ENCODE measurements at regions not wholly inside any gene's neighbourhood (a gene's known extent, or its start where the extent isn't known, plus 50 kb on each side); places are given as distances from the start of the nearest gene placed in this dataset.

- TF ChIP-seq CTCF (IDR thresholded peaks at IDR 0.05; ENCODE audit: borderline replicate concordance, extremely low read depth, low read length, poor library complexity, severe bottlenecking) (no peak), EZH2 (IDR thresholded peaks at IDR 0.05; ENCODE audit: borderline replicate concordance, low read depth, low read length, severe bottlenecking) (no peak)
Measured at GRCh38 chr21:18602711-18603110, 199.1 kb upstream of the TMPRSS15 start.

Measured in DND-41 (cell line).